Gastrocnemius medialis (tissue), 4 donors: ENCODE measurements at regions not wholly inside any gene's neighbourhood (a gene's known extent, or its start where the extent isn't known, plus 50 kb on each side); places are given as distances from the start of the nearest gene placed in this dataset.
"Not testable (repeated sequence)": the region's sequence is repeated elsewhere in the genome, so short reads cannot be mapped to it uniquely, and the experiment has no call there.

Experiments used
- CTCF ChIP-seq, 5 experiments: fragments of 450-650 bp in 3 of 5; fragments of 200-600 bp in 2 of 5; sonication (generic) in 2 of 5; IDR thresholded peaks in 4 of 5; conservative IDR thresholded peaks in 1 of 5; 1 replicate in 4 of 5; 2 replicates in 1 of 5; pipeline ENCODE4 v1.5.1; 2016 to 2019; ENCODE audit warnings: antibody characterized with exemption in 5 of 5, mild to moderate bottlenecking in 3 of 5, moderate library complexity in 3 of 5
- POLR2A ChIP-seq, 2 donors: fragments of 450-650 bp; IDR thresholded peaks; one replicate each; pipeline ENCODE4 v1.6.1; 2017; ENCODE audit warnings: antibody characterized with exemption in 2 of 2, mild to moderate bottlenecking in 2 of 2, moderate library complexity in 2 of 2

DNA sequence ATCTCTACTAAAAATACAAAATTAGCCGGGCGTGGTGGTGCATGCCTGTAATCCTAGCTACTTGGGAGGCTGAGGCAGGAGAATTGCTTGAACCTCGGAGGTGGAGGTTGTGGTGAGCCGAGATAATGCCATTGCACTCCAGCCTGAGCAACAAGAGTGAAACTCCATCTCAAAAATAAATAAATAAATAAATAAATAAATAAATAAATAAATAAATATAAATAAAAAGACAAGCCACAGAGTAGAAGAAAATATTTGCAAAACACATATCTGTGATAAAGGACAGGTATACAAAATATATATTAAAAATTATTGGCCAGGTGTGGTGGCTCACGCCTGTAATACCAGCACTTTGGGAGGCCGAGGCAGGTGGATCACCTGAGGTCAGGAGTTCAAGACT lies 96.0 kb downstream of the MRPL57 start:
- not testable (repeated sequence) for TF ChIP-seq CTCF (IDR thresholded peaks at IDR 0.05 in 4 of 5, conservative IDR thresholded peaks at IDR 0.05 in 1 of 5); POLR2A (IDR thresholded peaks at IDR 0.05)
